SH-SY5Y (cell line): ENCODE measurements at regions not wholly inside any gene's neighbourhood (a gene's known extent, or its start where the extent isn't known, plus 50 kb on each side); places are given as distances from the start of the nearest gene placed in this dataset.

Experiments used
- GATA2 ChIP-seq: IDR thresholded peaks from 2 replicates; pipeline ENCODE4 v1.6.1; 2011; ENCODE audit warnings: mild to moderate bottlenecking, low read depth, low read length
- GATA3 ChIP-seq: IDR thresholded peaks from 2 replicates; pipeline ENCODE4 v1.6.1; 2011; ENCODE audit warnings: low read depth, mild to moderate bottlenecking, low read length, moderate library complexity

GRCh38 chr2:215782965-215783364 is 230.4 kb downstream of the MREG start:
- no peak for TF ChIP-seq GATA2
- TF ChIP-seq GATA3: no peak
